NCI-H82 treated with DMSO at 0.1 percent for 48 hours (cell line): ENCODE measurements at regions not wholly inside any gene's neighbourhood (a gene's known extent, or its start where the extent isn't known, plus 50 kb on each side); places are given as distances from the start of the nearest gene placed in this dataset.
"Not testable (repeated sequence)": the region's sequence is repeated elsewhere in the genome, so short reads cannot be mapped to it uniquely, and the experiment has no call there.

Experiments
- DNase-seq: peaks from one replicate; lab custom pipeline; 2025; ENCODE audit not compliant: unreplicated experiment; lab: John Stamatoyannopoulos, UW

DNA sequence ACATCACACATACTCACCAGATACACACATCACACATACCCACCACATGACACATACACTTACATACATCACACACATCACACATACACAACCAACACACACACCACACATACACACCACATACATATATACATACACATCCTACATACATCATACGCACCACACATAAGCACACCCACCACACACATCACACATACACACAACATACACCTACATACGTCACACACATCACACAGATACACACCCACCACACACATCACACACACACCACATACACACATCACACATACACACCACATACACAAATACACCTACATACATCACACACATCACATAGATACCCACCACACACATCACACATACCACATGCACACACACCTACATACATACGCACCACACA, 158.4 kb downstream of the NDUFA10 start:
- DNase-seq = no peak

DNA sequence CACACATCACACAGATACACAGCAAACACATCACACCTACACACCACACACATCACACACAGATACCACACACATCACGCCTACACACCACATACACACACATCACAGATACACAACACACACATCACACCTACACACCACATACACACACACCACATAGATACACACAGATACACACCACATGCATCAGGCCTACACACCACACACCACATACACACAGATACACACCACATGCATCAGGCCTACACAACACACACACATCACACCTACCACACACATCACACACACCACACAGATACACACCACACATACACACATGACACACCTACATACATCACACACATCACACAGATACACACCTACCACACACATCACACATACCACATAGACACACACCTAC, 158.8 kb downstream of the NDUFA10 start:
- DNase-seq = no peak

DNA sequence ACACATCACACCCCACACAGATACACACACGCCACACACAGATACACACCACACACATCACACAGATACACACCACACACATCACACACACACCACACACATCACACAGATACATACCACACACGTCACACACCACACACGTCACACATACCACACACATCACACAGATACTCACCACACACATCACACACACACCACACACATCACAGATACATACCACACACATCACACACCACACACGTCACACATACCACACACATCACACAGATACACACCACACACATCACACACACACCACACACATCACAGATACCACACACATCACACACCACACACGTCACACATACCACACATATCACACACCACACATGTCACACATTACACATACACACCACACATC, 159.3 kb downstream of the NDUFA10 start:
- not testable (repeated sequence) for DNase-seq

DNA sequence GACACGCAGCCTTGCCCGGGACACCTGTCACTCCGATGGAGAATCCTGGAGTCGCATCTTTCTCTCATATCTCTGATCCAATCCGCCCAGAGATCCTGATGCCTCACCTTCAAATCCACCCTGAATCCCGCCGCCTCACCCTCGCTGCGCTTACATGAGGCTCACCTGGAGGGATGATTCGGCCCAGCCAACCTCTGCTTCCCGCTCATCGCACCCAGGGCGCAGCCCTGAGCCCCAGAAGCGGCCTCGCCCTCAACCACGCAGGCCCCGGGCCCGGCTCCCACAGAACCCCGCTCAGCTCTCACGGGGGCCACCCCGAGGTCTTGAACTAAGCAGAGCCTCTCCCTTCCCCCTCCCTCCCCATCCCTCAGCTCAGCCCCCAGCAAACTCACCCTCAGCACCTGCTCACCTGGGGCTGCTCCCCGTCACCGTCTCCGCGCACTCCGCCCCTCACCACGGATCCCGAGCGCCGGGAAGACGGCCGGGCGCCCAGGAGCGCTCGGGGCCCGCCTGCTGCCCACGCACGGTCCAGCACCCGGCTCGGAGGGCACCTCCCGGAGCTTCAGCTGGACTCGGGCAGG, 160.0 kb downstream of the NDUFA10 start:
- no peak for DNase-seq

DNA sequence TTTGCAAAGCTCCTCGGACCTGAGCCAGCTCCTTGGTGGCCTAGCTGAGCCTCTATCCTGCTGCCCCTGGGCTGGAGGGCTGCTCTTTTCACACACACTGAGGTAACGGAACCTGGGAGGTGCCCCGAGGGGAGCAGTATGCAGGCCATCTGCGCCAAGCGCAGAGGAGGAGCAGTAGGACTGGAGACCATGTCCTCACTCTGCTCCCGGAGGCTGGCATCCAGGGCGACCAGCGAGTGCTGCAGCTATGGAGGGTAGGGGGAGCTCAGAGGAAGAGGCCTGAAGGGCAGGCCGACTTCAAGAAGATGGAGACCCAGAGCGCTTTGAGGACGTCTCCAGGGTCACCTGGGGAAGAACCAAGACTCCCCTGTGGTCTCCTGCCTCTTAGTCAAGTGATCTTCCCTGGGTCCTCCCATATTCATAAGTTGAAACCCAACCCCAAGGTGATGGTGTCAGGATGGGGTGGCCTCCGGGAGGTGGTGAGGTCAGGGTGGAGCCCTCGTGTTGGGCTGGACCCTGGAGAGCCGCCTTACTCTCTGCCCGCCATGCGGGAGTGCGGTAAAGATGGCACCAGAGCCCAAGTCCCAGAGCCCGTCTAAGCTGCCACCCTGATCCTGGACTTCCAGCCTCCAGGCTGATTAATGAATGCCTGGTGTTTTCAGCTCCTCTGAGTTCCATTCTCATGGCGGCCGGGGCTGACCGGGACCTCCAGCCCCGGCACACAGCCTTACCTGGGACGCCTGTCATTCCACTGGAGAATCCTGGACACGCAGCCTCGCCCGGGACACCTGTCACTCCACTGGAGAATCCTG, 160.7 kb downstream of the NDUFA10 start:
- DNase-seq = no peak

DNA sequence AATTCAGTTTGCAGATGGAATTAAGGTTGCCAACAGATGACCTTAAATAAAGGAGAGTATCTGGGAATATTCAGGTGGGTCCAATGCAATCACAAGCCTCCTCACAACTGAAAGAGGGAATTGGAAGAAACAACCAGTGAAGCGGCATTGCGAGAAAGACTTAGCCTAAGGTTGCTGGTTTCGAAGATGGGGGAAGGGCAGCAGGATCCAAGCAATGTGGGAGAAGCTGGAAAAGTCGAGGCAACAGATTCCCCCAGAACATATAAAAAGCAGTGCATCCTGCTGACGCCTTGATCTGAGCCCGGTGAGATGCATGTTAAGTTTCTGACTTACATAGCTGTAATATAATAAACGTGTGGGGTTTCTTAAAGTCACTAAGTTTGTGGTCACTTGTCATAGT, 162.5 kb downstream of the NDUFA10 start:
- no peak for DNase-seq

DNA sequence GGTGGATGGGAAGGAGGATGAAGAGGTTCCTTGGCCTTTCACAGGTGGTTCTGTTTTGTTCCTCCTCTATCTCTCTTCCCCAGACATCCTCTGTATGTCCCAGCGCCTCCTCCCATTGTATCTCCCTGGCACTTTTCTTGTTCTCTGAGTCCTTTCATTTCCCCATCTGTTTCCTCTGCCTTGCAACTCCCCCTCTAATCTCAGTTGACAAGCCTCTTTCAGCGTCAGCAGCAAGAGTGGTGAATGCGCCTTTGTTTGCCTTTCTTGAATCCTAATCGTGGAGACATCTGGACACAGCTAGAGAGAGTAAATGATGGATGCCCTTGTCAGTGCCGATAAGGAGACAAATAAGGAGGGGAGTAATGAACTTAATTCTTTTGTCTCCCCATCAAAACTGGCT, 167.0 kb downstream of the NDUFA10 start:
- peak; percentile 34 for DNase-seq

DNA sequence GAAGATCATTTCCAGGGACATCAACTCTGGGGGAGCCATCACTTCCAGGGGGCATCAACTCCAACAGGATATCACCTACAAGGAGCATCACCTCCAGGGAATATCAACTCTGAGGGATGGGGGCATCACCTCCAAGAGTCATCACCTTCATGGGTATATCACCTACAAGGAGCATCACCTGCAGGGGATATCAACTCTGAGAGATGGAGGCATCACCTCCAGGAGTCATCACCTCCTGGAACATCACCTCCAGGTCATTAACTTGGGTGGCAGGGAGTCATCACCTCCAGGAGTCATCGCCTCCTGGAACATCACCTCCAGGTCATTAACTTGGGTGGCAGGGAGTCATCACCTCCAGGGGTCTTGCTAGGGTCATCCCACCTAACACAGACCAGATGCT, 167.6 kb downstream of the NDUFA10 start:
- DNase-seq = no peak

DNA sequence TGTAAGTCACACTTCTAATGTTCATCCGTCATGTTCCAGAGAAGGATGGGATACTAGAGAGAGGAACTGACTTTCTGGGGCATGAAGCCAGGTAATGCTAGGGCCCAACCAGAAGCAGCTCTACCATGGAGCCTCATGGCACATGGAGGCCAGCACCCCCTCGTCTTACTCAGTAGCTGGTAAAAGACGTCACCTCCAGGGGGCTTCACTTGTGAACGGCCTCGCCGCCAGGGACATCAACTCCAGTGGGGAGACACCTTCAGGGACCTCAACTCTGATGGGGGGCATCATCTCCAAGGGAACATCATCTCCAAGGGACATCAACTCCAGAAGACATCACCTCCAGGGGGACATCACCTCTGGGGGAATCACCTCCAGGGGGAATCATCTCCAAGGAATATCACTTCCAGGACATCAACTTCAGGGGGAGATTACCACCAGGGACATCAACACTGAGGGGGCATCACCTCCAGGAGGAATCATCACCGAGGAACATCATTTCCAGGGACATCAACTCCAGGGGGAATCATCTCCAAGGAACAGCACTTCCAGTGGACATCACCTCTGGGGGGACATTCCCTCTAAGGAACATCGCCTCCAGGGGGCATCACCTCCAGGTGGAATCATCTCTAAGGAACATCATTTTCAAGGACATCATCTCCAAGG, 168.4 kb downstream of the NDUFA10 start:
- no peak for DNase-seq

DNA sequence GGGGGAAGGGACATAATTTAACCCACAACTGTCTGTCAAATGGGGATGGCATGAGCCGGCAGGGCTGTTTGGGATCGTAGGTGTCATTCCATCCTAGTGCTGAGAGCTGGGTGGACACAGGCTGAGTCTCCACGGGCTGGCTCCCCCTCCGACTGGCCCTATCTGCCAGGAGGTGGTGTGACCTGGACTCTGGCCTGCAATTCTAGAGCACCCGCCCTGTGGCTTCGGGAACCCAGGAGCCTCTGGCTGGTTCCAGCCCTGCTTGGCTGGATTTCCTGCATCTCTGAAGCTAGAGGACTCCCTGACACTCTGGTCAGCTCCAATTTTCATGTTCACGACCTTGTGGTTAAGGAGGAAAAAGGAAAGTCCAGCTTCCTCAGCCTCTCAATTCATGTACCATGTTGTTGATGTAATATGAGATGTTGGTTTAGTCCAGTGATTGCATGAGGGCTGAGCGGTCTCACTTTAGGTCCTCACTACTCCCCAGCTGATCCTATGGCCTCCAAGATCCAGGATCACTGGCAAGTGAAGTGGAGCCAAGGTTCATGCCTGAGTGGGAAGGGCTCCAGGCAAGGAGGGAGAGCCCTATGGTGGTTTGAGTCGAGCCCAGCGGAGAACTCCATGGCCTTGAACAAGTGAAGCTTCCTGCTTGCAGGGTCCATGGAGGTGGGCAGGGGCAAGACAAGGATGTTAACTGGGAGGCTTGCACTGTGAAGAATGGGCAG, 169.1 kb downstream of the NDUFA10 start:
- DNase-seq = no peak

DNA sequence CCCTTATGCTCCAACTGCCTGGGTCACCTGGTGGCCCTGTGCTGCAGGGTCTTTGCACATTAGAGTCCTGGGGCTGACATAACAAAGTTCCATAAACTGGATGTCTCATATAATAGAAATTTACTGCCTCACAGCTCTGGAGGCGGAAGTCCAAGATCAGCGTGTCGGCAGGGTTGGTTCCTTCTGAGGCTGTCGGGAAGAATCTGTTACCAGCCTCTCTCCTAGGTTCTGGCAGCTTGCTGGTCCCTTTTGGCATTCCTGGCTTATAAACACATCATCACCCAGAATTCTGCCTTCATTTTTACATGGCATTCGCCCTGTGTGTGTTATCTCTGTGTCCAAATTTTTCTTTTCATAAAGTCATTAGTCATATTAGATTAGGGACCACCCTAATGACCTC, 170.5 kb downstream of the NDUFA10 start:
- DNase-seq = no peak

DNA sequence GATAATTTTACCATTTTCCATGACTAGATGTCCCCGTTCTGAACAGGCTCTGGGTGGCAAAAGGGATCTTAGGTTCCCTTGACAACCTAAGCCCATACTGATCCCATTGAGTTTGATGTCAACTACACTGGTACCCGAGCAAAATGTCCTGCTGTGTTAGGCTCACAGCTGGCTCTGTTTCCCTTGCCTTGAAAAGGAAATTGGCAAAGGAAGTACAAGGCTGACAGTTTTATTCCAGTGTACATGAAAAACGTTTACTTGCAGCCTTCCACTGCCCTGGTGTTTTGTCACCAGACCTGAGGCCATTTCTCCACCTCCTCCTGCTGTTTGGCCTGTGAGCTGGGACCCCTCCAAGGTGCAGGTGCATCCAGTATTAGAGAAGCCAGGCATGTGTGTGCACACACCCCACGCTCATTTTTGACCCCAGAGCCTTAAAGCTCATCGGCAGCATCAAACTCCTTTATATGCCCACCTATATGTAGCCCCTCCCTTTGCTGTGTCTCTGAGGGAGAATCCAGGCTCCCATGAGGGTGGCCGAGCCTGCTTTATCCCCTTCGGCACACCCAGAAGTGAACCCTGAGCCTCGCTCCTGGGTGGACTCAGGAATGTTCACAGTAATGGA, 171.3 kb downstream of the NDUFA10 start:
- no peak for DNase-seq

DNA sequence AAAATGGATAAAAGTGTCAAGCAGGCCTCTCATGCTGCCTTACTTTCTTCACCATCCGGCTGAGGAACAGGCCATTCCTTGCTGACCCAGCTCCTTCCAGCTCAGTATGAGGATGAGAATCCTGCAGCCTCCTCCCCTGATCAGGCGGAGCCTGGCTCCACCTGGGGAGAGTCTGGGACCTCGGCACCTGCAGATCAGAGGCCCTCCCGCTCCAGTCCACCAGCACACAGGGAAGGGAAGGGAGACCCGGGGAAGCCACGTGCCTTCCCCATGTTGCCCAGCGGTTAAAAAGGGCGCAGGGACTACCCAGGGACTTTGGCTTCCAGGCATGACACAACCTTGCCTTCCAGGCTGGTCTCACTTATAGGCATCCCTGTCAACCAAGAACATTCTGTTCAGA, 172.0 kb downstream of the NDUFA10 start:
- DNase-seq = no peak

DNA sequence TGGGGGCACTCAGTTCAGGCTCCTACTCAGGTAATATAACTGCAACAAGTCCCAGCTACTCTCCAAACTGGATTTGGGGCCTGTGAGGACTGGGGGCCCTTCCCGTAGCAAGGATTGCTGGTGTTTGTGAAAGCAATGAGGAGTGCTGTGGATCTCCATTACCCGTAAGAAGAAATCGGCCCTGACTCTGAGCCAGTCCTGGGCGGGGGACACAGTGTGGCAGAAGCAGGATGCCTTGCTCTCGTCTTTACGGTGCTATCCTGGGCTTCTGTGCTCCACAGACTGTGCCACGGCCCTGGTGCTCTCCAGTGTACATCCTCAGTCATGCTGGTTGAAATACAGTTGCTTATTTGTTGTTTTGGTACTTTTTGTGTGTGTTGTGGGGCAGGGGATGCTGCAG, 172.9 kb downstream of the NDUFA10 start:
- DNase-seq = no peak

DNA sequence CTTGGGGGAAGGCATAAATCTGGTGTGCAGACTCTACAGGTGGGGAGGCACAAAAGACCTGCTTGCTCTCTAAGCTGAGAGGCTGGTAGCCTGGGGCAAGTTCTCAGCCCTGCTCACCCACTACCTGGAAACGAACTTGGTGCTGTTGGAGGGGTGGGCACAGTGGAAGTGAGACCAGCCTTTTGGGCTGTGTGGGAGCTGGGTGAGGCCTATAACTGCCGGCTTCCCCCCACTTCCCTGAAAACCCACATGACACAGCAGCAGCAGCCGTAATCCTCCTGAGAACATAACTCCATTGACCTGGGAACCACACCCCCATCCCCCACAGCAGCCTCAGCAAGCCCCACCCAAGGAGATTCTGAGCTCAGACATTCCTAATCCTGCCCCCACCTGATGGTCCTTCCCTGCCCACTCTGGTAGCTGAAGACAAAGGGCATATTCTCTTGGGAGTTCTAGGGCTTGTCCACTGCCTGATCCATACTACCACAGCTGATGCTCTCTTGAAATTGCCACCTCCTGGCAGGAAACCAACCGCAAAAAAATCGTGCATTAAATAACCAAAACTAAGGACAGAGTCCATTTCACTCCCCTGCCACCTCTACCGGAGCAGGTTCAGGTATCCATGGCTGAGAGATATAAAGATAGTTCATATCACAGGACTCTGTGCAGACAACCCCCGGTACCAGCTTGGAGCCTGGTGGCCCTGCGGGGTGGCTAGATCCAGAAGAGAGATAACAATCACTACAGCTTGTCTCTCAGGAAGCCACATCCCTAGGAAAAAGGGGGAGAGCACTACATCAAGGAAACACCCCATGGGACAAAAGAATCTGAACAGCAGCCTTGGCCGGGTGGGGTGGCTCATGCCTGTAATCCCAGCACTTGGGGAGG, 178.1 kb downstream of the NDUFA10 start:
- peak; percentile 4 for DNase-seq

DNA sequence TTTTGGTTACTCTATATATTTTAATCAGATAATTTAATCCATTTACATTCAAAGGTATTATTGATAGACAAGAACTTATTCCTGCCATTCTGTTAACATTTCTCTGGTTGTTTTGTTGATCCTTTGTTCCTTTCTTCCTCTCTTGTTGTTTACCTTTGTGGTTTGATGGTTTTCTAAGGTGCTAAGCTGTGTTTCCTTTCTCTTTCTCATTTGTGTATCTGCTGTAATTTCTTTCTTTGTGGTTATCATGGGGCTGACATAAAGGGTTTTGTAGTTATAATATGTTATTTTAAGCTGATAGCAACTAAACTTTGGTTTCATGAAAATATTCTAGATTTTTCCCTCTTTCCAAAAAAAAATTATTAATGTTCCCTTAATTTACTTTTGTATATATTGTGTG, 179.2 kb downstream of the NDUFA10 start:
- DNase-seq = no peak

DNA sequence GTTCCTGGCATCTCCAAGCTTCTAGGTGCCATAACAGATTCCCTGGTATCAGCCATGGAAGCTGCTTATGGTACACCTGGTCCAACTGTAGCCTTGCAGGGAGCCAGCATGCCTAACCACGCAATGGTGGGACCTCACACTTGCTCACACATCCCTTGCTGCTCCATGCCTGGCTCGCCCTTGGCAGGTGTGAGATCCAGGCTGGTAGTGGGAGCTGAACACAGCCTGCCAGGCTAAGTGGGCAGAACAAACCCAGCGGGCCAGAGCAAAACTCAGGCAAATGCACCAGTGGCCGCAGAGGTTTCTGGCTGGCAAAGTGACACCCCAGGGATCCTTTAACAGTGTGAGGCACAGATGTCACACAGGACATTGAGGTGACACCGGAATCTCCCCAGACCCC, 185.8 kb downstream of the NDUFA10 start:
- no peak for DNase-seq

DNA sequence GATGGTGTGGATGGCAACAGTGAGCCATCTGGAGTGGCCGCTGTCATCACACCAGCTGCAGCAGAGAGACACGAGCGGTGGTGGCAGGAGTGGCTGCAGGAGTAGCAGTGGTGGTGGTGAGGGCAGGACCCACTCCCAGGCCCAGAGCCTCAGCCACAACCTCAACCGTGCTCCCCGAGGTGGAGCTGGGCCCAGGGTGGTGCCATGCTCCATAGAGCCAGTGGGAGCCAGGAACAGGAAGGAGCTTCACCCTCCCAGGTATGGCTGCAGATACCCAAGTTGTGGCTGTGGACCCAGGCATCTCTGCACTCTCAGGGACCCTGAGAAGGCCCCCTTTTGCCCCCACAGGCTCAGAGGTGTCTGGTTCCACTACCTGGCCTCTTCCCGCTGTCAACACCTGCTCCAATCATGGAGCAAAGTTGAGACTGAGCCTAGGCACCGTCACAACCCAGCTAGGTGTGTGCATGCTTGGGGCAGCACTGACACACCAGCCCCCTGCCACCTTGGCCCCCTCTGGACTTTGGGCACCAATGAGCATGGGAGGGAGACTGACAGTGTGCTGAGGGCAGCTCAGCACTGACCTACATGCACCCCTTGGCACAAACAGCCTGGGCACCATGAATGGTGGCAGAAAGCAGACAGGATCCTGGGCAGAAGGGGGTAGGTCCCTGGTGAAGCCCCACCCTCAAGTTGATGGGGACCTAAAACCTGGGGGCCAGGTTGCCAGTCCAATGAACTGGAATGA, 188.9 kb downstream of the NDUFA10 start:
- no peak for DNase-seq

DNA sequence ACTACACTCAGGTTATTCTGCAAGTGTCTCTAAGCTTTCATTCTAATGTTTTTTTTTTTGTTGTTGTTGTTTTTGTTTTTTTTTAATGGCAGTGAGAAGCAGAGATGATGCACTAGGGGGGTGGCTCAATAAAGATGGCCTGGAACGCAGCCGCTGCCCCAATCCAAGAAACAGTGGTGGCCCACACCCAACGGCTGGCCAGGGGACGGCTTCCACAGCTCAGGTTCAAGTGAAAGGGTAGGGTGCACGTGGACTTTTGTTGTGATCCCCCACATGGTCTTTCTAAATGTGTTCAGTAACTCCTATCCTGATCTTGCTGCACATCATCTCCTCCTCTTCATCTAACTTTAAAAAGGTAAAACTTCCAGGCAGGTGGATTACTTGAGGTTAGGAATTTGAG, 190.1 kb downstream of the NDUFA10 start:
- DNase-seq = no peak

DNA sequence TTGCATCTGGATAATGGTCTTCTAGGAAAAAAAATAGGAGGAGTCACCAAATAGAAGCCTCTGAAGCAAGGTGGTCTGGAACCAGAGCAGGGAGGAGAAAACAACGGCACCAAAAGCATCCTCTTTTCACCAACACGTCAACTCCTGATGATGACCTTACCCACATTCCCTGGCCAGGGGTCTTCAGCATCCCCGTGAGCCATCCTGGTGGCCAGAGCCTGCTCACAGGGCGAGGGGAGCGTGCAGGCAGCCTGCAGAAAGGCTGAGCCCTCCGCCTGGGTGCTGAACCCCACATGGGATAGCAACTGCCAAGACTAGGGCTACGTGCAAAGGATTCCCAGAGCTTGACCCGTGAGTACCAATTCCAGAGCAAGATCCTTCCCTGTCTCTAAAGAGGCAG, 191.0 kb downstream of the NDUFA10 start:
- no peak for DNase-seq
